IMR-90 (cell line): ENCODE measurements at regions not wholly inside any gene's neighbourhood (a gene's known extent, or its start where the extent isn't known, plus 50 kb on each side); places are given as distances from the start of the nearest gene placed in this dataset.

Experiments used
- ATAC-seq: fragments of 200-7000 bp; cut with Tn5 transposase; 2 replicates; pipeline ENCODE4 v1.9.1; 2020; ENCODE audit warnings: low read depth, mild to moderate bottlenecking, moderate library complexity
- BruUV-seq: library from RNA; stranded (reverse); fragments of 400-500 nt; replicated peaks from 2 replicates; lab custom pipeline; 2021; lab: Mats Ljungman, UMichigan
- CTCF ChIA-PET: fragments of 300-600 bp; formaldehyde crosslinking; extraction: SDS; loops from one replicate; lab custom pipeline; 2021; ENCODE audit warnings: antibody characterized with exemption; lab: Yijun Ruan, JAX
- POLR2A ChIA-PET: fragments of 300-600 bp; sonication (Branson Sonifier 250); formaldehyde crosslinking; loops from one replicate; lab custom pipeline; 2022; ENCODE audit warnings: antibody characterized with exemption; ENCODE audit not compliant: unreplicated experiment; lab: Charles Lee
- DNase-seq: peaks from one replicate; pipeline ENCODE4 v3.0.0; 2013
- H2AFZ ChIP-seq: replicated peaks from 2 replicates; pipeline ENCODE3; 2013; ENCODE audit warnings: low read length, mild to moderate bottlenecking; ENCODE audit not compliant: poor library complexity
- H2AK5ac ChIP-seq: 2 replicates; pipeline ENCODE4 v1.6.1; 2013; ENCODE audit warnings: low read depth, low read length, inconsistent platforms
- H2AK9ac ChIP-seq: replicated peaks from 2 replicates; pipeline ENCODE3; 2013; ENCODE audit warnings: mild to moderate bottlenecking, low read depth, low read length, moderate library complexity; ENCODE audit not compliant: poor library complexity
- H2BK120ac ChIP-seq: 2 replicates; pipeline ENCODE4 v1.6.1; 2013; ENCODE audit warnings: low read depth, low read length, inconsistent platforms
- H2BK15ac ChIP-seq: 3 replicates; pipeline ENCODE4 v1.6.1; 2013; ENCODE audit warnings: low read depth, low read length, inconsistent platforms
- H2BK20ac ChIP-seq: 2 replicates; pipeline ENCODE4 v1.6.1; 2013; ENCODE audit warnings: low read depth, mild to moderate bottlenecking, inconsistent platforms, low read length, moderate library complexity
- H2BK5ac ChIP-seq: 2 replicates; pipeline ENCODE4 v1.6.1; 2013; ENCODE audit warnings: mild to moderate bottlenecking, low read depth, low read length, inconsistent platforms; ENCODE audit not compliant: poor library complexity, severe bottlenecking
- H3K14ac ChIP-seq: replicated peaks from 2 replicates; pipeline ENCODE4 v1.6.1; 2013; ENCODE audit warnings: low read depth, low read length, inconsistent platforms
- H3K18ac ChIP-seq: 2 replicates; pipeline ENCODE4 v1.6.1; 2013; ENCODE audit warnings: low read depth, low read length, control low read depth
- H3K23ac ChIP-seq: 2 replicates; pipeline ENCODE4 v1.6.1; 2013; ENCODE audit warnings: low read depth, low read length, inconsistent platforms
- H3K27ac ChIP-seq: 2 replicates; pipeline ENCODE4 v1.5.1; 2013; ENCODE audit warnings: mild to moderate bottlenecking, control low read depth, low read length; ENCODE audit not compliant: insufficient read depth
- H3K27me3 ChIP-seq: 2 replicates; pipeline ENCODE4 v1.6.1; 2013; ENCODE audit warnings: low read length; ENCODE audit not compliant: control insufficient read depth, insufficient read depth
- H3K36me3 ChIP-seq: 2 replicates; pipeline ENCODE4 v1.6.1; 2013; ENCODE audit warnings: low read length, mixed read lengths; ENCODE audit not compliant: control insufficient read depth, insufficient read depth
- H3K4ac ChIP-seq: 2 replicates; pipeline ENCODE4 v1.6.1; 2013; ENCODE audit warnings: low read depth, low read length, inconsistent platforms
- H3K4me1 ChIP-seq: 2 replicates; pipeline ENCODE4 v1.6.1; 2013; ENCODE audit warnings: low read length, mixed read lengths; ENCODE audit not compliant: control insufficient read depth, insufficient read depth
- H3K4me2 ChIP-seq: 2 replicates; pipeline ENCODE4 v1.6.1; 2013; ENCODE audit warnings: low read depth, mild to moderate bottlenecking, control low read depth, low read length, moderate library complexity
- H3K4me3 ChIP-seq: 2 replicates; pipeline ENCODE4 v1.5.1; 2013; ENCODE audit warnings: low read depth, mild to moderate bottlenecking, control low read depth, low read length, moderate library complexity; ENCODE audit not compliant: insufficient read depth
- H3K56ac ChIP-seq: 2 replicates; pipeline ENCODE4 v1.6.1; 2013; ENCODE audit warnings: low read length, inconsistent platforms; ENCODE audit not compliant: insufficient read depth; ENCODE audit errors: extremely low read depth
- H3K79me1 ChIP-seq, 2 experiments: 2 replicates each; pipeline ENCODE4 v1.6.1; 2013; ENCODE audit warnings: low read length in 2 of 2, inconsistent platforms in 1 of 2, low read depth in 1 of 2
- H3K9ac ChIP-seq: 2 replicates; pipeline ENCODE4 v1.6.1; 2013; ENCODE audit warnings: low read depth, low read length, control low read depth
- H3K9me1 ChIP-seq: 2 replicates; pipeline ENCODE4 v1.6.1; 2013; ENCODE audit warnings: low read length, inconsistent platforms; ENCODE audit not compliant: insufficient read depth
- H3K9me3 ChIP-seq: 2 replicates; pipeline ENCODE4 v1.6.1; 2013; ENCODE audit warnings: low read length; ENCODE audit not compliant: control insufficient read depth, insufficient read depth
- H4K20me1 ChIP-seq: 2 replicates; pipeline ENCODE4 v1.6.1; 2013; ENCODE audit warnings: low read length, inconsistent platforms; ENCODE audit not compliant: insufficient read depth
- H4K5ac ChIP-seq: 2 replicates; pipeline ENCODE4 v1.6.1; 2013; ENCODE audit warnings: mild to moderate bottlenecking, low read depth, low read length, control low read depth
- H4K8ac ChIP-seq, 2 experiments: 2 replicates each; pipeline ENCODE4 v1.6.1; 2013; ENCODE audit warnings: low read depth in 2 of 2, low read length in 2 of 2, control low read depth in 1 of 2, inconsistent platforms in 1 of 2
- H4K91ac ChIP-seq: 2 replicates; pipeline ENCODE4 v1.6.1; 2013; ENCODE audit warnings: low read depth, low read length, inconsistent platforms; ENCODE audit not compliant: insufficient read depth
- CEBPB ChIP-seq: IDR thresholded peaks from 2 replicates; pipeline ENCODE4 v1.6.1; 2012; ENCODE audit warnings: low read depth, low read length, improper control_type of control experiment
- CHD1 ChIP-seq: IDR thresholded peaks from 2 replicates; pipeline ENCODE4 v1.6.1; 2012; ENCODE audit warnings: low read depth, low read length, improper control_type of control experiment
- FOS ChIP-seq: fragments of 150-350 bp; IDR thresholded peaks from 2 replicates; pipeline ENCODE4 v1.6.1; 2016; ENCODE audit warnings: low read depth, low read length
- MAFK ChIP-seq: IDR thresholded peaks from 2 replicates; pipeline ENCODE4 v1.6.1; 2012; ENCODE audit warnings: low read depth, low read length, improper control_type of control experiment
- MAZ ChIP-seq: IDR thresholded peaks from 2 replicates; pipeline ENCODE4 v1.6.1; 2012; ENCODE audit warnings: low read depth, mild to moderate bottlenecking, low read length, improper control_type of control experiment, moderate library complexity, borderline replicate concordance
- MXI1 ChIP-seq: IDR thresholded peaks from 2 replicates; pipeline ENCODE4 v1.6.1; 2012; ENCODE audit warnings: low read depth, mild to moderate bottlenecking, low read length, moderate library complexity, borderline replicate concordance
- NFE2L2 ChIP-seq: fragments of 150-350 bp; IDR thresholded peaks from 2 replicates; pipeline ENCODE4 v1.6.1; 2016; ENCODE audit warnings: low read depth, mild to moderate bottlenecking, low read length
- RAD21 ChIP-seq: IDR thresholded peaks from 2 replicates; pipeline ENCODE4 v1.6.1; 2012; ENCODE audit warnings: low read length, improper control_type of control experiment
- RCOR1 ChIP-seq: IDR thresholded peaks from 2 replicates; pipeline ENCODE4 v1.6.1; 2012; ENCODE audit warnings: mild to moderate bottlenecking, low read length, improper control_type of control experiment; ENCODE audit not compliant: insufficient replicate concordance
- SMC3 ChIP-seq: fragments of 150-350 bp; IDR thresholded peaks from 2 replicates; pipeline ENCODE4 v1.6.1; 2016; ENCODE audit warnings: low read depth, mild to moderate bottlenecking, antibody characterized with exemption, low read length, moderate library complexity
- WGBS, 2 experiments: methylation state at CpG; one replicate each; pipeline versions ENCODE4 v1.1.5 to v1.1.7; 2013; ENCODE audit warnings: missing lambda C conversion rate in 2 of 2; ENCODE audit not compliant: insufficient read length in 1 of 2; ENCODE audit errors: extremely low coverage in 2 of 2; 5-methylcytosine and 5-hydroxymethylcytosine counted together
- dilution Hi-C: fragments of 300-500 bp; cut with HindIII; formaldehyde crosslinking; loops from one replicate; pipeline ENCODE4 v1.14.3; 2018; ENCODE audit warnings: low sequenced_read_pairs; ENCODE audit not compliant: unreplicated experiment
- in situ Hi-C: fragments of 300-500 bp; cut with MboI; formaldehyde crosslinking; loops from 3 replicates; pipeline ENCODE4 v1.14.3; 2019; ENCODE audit warnings: low sequenced_read_pairs, inconsistent platforms, mixed read lengths
- intact Hi-C: fragments of 100-400 bp; cut with micrococcal nuclease; formaldehyde crosslinking; loops from 2 replicates; pipeline ENCODE4 v1.10.0; 2022
- TF ChIP-seq, protein P1 (sequence below): fragments of 150-350 bp; IDR thresholded peaks from 2 replicates; pipeline ENCODE4 v1.6.1; 2017; ENCODE audit warnings: mild to moderate bottlenecking, antibody characterized with exemption, low read length, low read depth

DNA sequence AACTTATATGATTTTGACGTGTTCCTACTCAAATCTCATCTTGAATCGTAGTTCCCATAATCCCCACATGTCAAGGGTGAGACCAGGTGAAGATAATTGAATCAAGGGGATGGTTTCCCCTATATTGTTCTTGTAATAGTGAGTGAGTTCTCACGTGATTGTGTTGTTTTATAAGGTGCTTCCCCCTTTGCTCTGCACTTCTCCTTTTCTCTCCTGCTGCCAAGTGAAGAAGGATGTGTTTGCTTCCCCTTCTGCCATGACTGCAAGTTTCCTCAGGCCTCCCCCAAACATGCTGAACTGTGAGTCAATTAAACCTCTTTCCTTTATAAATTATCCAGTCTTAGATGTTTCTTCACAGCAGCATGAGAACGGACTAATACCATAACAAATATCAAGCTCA lies 83.2 kb downstream of the MANEA start:
- ATAC-seq (no peak), DNase-seq (no peak)
- Histone ChIP-seq H4K8ac (no peak overlapping the region), H2AK5ac (no peak overlapping the region), H3K18ac (no peak overlapping the region), H2BK5ac (no peak overlapping the region), H4K5ac (no peak overlapping the region), H2BK15ac (no peak overlapping the region), H3K9me1 (no peaks in the 10 kb centered on the region), H3K23ac (no peak overlapping the region), H3K14ac (no peak overlapping the region), H2BK20ac (no peak overlapping the region), H3K4ac (no peak overlapping the region), H3K9ac (no peak overlapping the region), H3K4me2 (no peak overlapping the region), H2AK9ac (no peak overlapping the region), H3K4me1 (no peaks in the 10 kb centered on the region), H3K36me3 (no peaks in the 10 kb centered on the region), H3K4me3 (no peak overlapping the region), H4K91ac (no peak overlapping the region), H2AFZ (no peak overlapping the region), H3K27ac (no peak overlapping the region), H3K27me3 (no peaks in the 10 kb centered on the region), H4K20me1 (no peaks in the 10 kb centered on the region), H3K56ac (no peak overlapping the region), H3K79me1 (no peaks in the 10 kb centered on the region), H2BK120ac (no peak overlapping the region), H3K9me3 (no peaks in the 10 kb centered on the region)
- dilution Hi-C loops, result no loop called here
- CTCF ChIA-PET, result no interaction called here
- POLR2A ChIA-PET, result no interaction called here
- no peak for TF ChIP-seq CHD1
- TF ChIP-seq MAFK, result no peak
- no peak for TF ChIP-seq NFE2L2
- TF ChIP-seq, protein P1, sequence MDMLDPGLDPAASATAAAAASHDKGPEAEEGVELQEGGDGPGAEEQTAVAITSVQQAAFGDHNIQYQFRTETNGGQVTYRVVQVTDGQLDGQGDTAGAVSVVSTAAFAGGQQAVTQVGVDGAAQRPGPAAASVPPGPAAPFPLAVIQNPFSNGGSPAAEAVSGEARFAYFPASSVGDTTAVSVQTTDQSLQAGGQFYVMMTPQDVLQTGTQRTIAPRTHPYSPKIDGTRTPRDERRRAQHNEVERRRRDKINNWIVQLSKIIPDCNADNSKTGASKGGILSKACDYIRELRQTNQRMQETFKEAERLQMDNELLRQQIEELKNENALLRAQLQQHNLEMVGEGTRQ, result no peak
- TF ChIP-seq FOS, result no peak
- TF ChIP-seq CEBPB, result no peak
- TF ChIP-seq RCOR1, result no peak
- no peak for TF ChIP-seq MAZ
- TF ChIP-seq MXI1, result no peak
- no peak for TF ChIP-seq RAD21
- TF ChIP-seq SMC3, result no peak
- intact Hi-C loops, result no loop called here
- no CpG with 5 or more reads among the region's 4 CpGs for whole genome bisulfite sequencing, 2 experiments
- no TSS peak for BruUV-seq
- in situ Hi-C loops, result no loop called here
